ENCODE measurements at regions not wholly inside any gene's neighbourhood (a gene's known extent, or its start where the extent isn't known, plus 50 kb on each side); places are given as distances from the start of the nearest gene placed in this dataset.

GRCh38 chr10:62562101-62562500 lies 187.9 kb downstream of the ZNF365 start:
- Mint-ChIP-seq H3K36me3 (ENCODE audit: insufficient read depth in 1 of 3, low read depth in 3 of 3) (no peaks in the 10 kb centered on the region), H3K27me3 (ENCODE audit: low read depth) (no peaks in the 10 kb centered on the region; the same call in 1 of the 2 replicates), H3K27ac (no peak overlapping the region), H3K9me3 (no peaks in the 10 kb centered on the region; a peak in 1 of 5 replicates), H3K4me3 (no peak overlapping the region), H3K4me1 (peaks cover 5 to 14% of the 10 kb centered on the region in 2 experiments; a peak in 3 of 4 replicates)
- Histone ChIP-seq H3K27ac (ENCODE audit: insufficient read length, low read depth, low read length) (no peak overlapping the region), H3K4me1 (ENCODE audit: insufficient read depth, low read length) (no peaks in the 10 kb centered on the region), H3K4ac (ENCODE audit: low read depth, low read length) (no peak overlapping the region), H3K9ac (ENCODE audit: extremely low read depth, insufficient read length, low read length) (no peak overlapping the region), H4K5ac (ENCODE audit: insufficient read length, low read depth, low read length) (no peak overlapping the region), H3K56ac (ENCODE audit: insufficient read length, low read depth, low read length) (no peak overlapping the region), H3K9me3 (ENCODE audit: control insufficient read depth, low read depth, low read length) (no peaks in the 10 kb centered on the region), H3K79me2 (ENCODE audit: insufficient read depth, low read length) (no peaks in the 10 kb centered on the region), H4K8ac (replicated peaks; ENCODE audit: insufficient read length, low read depth, low read length) (no peak overlapping the region), H2AK5ac (ENCODE audit: insufficient read length, low read length) (no peak overlapping the region), H4K91ac (ENCODE audit: insufficient read length, low read depth, low read length) (no peak overlapping the region), H4K20me1 (ENCODE audit: control insufficient read depth, insufficient read depth, insufficient read length) (no peaks in the 10 kb centered on the region), H3K23me2 (ENCODE audit: insufficient read length, low read depth, low read length, poor library complexity, severe bottlenecking) (no peaks in the 10 kb centered on the region), H2BK15ac (ENCODE audit: low read depth, low read length) (no peak overlapping the region), H2BK20ac (ENCODE audit: low read depth, low read length, poor library complexity, severe bottlenecking) (no peak overlapping the region), H2AFZ (ENCODE audit: low read length) (no peak overlapping the region), H3K18ac (ENCODE audit: insufficient read length, low read depth, low read length) (no peak overlapping the region), H2BK5ac (ENCODE audit: insufficient read length, low read length) (no peak overlapping the region), H2BK12ac (ENCODE audit: insufficient read length, low read depth, low read length) (no peak overlapping the region), H3K23ac (ENCODE audit: insufficient read length, low read depth, low read length) (no peak overlapping the region), H3K27me3 (ENCODE audit: insufficient read depth, low read length) (no peaks in the 10 kb centered on the region), H3K14ac (ENCODE audit: insufficient read depth, low read length) (no peak overlapping the region), H3K79me1 (ENCODE audit: insufficient read depth, low read depth, low read length, poor library complexity, severe bottlenecking) (no peaks in the 10 kb centered on the region), H3K4me2 (ENCODE audit: insufficient read depth, insufficient read length, low read length) (no peak overlapping the region), H2BK120ac (ENCODE audit: low read depth, low read length, poor library complexity, severe bottlenecking) (no peak overlapping the region), H3T11ph (ENCODE audit: low read length) (no peak overlapping the region)
- no CpG with 5 or more reads among the region's 2 CpGs for WGBS (ENCODE audit: extremely low coverage, insufficient read length, low lambda C conversion rate)
- TF ChIP-seq CTCF (conservative IDR thresholded peaks at IDR 0.05): no peak
- no peak for DNase-seq

All from H9 (cell line).